ENCODE measurements at regions not wholly inside any gene's neighbourhood (a gene's known extent, or its start where the extent isn't known, plus 50 kb on each side); places are given as distances from the start of the nearest gene placed in this dataset.

- TF ChIP-seq, protein P1, sequence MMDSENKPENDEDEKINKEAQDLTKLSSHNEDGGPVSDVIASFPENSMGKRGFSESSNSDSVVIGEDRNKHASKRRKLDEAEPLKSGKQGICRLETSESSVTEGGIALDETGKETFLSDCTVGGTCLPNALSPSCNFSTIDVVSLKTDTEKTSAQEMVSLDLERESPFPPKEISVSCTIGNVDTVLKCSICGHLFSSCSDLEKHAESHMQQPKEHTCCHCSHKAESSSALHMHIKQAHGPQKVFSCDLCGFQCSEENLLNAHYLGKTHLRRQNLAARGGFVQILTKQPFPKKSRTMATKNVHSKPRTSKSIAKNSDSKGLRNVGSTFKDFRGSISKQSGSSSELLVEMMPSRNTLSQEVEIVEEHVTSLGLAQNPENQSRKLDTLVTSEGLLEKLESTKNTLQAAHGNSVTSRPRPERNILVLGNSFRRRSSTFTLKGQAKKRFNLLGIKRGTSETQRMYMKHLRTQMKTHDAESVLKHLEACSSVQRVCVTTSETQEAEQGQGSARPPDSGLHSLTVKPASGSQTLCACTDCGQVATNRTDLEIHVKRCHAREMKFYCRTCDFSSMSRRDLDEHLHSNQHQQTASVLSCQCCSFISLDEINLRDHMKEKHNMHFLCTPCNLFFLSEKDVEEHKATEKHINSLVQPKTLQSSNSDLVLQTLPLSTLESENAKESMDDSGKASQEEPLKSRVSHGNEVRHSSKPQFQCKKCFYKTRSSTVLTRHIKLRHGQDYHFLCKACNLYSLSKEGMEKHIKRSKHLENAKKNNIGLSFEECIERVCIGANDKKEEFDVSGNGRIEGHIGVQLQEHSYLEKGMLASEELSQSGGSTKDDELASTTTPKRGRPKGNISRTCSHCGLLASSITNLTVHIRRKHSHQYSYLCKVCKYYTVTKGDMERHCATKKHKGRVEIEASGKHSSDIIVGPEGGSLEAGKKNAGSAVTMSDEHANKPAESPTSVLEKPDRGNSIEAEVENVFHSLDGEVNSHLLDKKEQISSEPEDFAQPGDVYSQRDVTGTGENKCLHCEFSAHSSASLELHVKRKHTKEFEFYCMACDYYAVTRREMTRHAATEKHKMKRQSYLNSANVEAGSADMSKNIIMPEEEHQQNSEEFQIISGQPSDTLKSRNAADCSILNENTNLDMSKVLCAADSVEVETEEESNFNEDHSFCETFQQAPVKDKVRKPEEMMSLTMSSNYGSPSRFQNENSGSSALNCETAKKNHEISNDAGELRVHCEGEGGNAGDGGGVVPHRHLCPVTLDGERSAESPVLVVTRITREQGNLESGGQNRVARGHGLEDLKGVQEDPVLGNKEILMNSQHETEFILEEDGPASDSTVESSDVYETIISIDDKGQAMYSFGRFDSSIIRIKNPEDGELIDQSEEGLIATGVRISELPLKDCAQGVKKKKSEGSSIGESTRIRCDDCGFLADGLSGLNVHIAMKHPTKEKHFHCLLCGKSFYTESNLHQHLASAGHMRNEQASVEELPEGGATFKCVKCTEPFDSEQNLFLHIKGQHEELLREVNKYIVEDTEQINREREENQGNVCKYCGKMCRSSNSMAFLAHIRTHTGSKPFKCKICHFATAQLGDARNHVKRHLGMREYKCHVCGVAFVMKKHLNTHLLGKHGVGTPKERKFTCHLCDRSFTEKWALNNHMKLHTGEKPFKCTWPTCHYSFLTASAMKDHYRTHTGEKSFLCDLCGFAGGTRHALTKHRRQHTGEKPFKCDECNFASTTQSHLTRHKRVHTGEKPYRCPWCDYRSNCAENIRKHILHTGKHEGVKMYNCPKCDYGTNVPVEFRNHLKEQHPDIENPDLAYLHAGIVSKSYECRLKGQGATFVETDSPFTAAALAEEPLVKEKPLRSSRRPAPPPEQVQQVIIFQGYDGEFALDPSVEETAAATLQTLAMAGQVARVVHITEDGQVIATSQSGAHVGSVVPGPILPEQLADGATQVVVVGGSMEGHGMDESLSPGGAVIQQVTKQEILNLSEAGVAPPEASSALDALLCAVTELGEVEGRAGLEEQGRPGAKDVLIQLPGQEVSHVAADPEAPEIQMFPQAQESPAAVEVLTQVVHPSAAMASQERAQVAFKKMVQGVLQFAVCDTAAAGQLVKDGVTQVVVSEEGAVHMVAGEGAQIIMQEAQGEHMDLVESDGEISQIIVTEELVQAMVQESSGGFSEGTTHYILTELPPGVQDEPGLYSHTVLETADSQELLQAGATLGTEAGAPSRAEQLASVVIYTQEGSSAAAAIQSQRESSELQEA (IDR thresholded peaks at IDR 0.05; ENCODE audit: low read depth), result no peak
- TF ChIP-seq MTA3 (IDR thresholded peaks at IDR 0.05; ENCODE audit: borderline replicate concordance) (no peak), ATF6 (CRISPR knock-in tag; IDR thresholded peaks at IDR 0.05) (no peak), FOXO4 (CRISPR knock-in tag; IDR thresholded peaks at IDR 0.05) (no peak), ZNF140 (CRISPR knock-in tag; IDR thresholded peaks at IDR 0.05) (no peak), BRD4 (IDR thresholded peaks at IDR 0.05) (no peak), ZBTB11 (CRISPR knock-in tag; IDR thresholded peaks at IDR 0.05) (no peak), CREB3L1 (IDR thresholded peaks at IDR 0.05; ENCODE audit: borderline replicate concordance, low read depth) (no peak), CREM (IDR thresholded peaks at IDR 0.05; ENCODE audit: low read depth) (no peak), SNIP1 (IDR thresholded peaks at IDR 0.05; ENCODE audit: low read depth) (no peak), FOXJ2 (tag; IDR thresholded peaks at IDR 0.05) (no peak)
Measured at GRCh38 chr2:221693365-221693764, 121.3 kb upstream of the EPHA4 start (continued).

Data from K562 (cell line).